Muscle layer of colon (tissue), 2 donors: ENCODE measurements at regions not wholly inside any gene's neighbourhood (a gene's known extent, or its start where the extent isn't known, plus 50 kb on each side); places are given as distances from the start of the nearest gene placed in this dataset.

Source experiments
- H3K27ac ChIP-seq: one replicate; pipeline ENCODE4 v1.7.0; 2013; ENCODE audit warnings: low read depth, mild to moderate bottlenecking, low read length, moderate library complexity
- H3K27me3 ChIP-seq, 2 donors: one replicate each; pipeline ENCODE4 v1.7.0; 2013; ENCODE audit warnings: low read length in 2 of 2, mild to moderate bottlenecking in 2 of 2; ENCODE audit not compliant: insufficient read depth in 2 of 2, control insufficient read depth in 1 of 2
- H3K36me3 ChIP-seq: one replicate; pipeline ENCODE4 v1.7.0; 2013; ENCODE audit warnings: mild to moderate bottlenecking, low read length; ENCODE audit not compliant: insufficient read depth
- H3K4me1 ChIP-seq: one replicate; pipeline ENCODE4 v1.7.0; 2013; ENCODE audit warnings: mild to moderate bottlenecking, low read length; ENCODE audit not compliant: insufficient read depth
- H3K4me3 ChIP-seq, 2 donors: one replicate each; pipeline ENCODE4 v1.7.0; 2013; ENCODE audit warnings: low read length in 2 of 2, low read depth in 1 of 2, mild to moderate bottlenecking in 1 of 2, moderate library complexity in 1 of 2
- H3K9ac ChIP-seq: one replicate; pipeline ENCODE4 v1.7.0; 2013; ENCODE audit warnings: low read length
- H3K9me3 ChIP-seq: one replicate; pipeline ENCODE4 v1.7.0; 2013; ENCODE audit warnings: mild to moderate bottlenecking, low read length
- donor health status: abdominal sarcoma.
- donor health status: Adenocarcinoma of cecum.

GRCh38 chr5:174340226-174340625 is 294.7 kb downstream of the NSG2 start:
- Histone ChIP-seq H3K9me3 (no peaks in the 10 kb centered on the region), H3K27me3 (peaks cover 0 to 10% of the 10 kb centered on the region in 2 donors), H3K36me3 (no peaks in the 10 kb centered on the region), H3K9ac (no peak overlapping the region), H3K4me1 (no peaks in the 10 kb centered on the region), H3K4me3 (no peak overlapping the region), H3K27ac (no peak overlapping the region)

GRCh38 chr5:174342696-174343095 is 297.2 kb downstream of the NSG2 start:
- Histone ChIP-seq H3K27me3 (no peaks in the 10 kb centered on the region), H3K9me3 (no peaks in the 10 kb centered on the region), H3K4me1 (no peaks in the 10 kb centered on the region), H3K36me3 (no peaks in the 10 kb centered on the region), H3K4me3 (no peak overlapping the region), H3K27ac (no peak overlapping the region), H3K9ac (no peak overlapping the region)

DNA sequence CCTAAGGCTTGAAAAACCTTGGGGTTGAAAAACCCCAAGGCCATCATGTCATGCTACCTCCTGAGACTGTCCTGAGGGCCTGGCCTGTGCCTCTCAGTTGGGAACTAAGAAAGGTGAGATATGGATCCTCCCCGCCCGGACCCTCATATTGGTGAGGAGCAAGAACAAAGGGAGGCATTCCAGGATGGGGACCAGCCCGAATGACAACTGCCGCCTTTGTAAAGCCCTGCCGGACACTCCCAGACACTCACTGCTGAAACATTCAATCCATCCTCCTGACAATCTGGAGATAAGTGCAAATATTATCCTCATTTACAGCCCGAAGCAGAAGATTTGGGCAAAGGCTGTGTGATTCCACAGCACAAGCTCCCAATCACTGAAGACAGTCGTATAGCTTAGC is 298.3 kb downstream of the NSG2 start:
- H3K27ac ChIP-seq = no peak overlapping the region
- H3K36me3 ChIP-seq = no peaks in the 10 kb centered on the region
- H3K4me3 ChIP-seq = no peak overlapping the region
- H3K27me3 ChIP-seq = no peaks in the 10 kb centered on the region
- no peaks in the 10 kb centered on the region for H3K9me3 ChIP-seq
- H3K4me1 ChIP-seq = no peaks in the 10 kb centered on the region
- H3K9ac ChIP-seq = no peak overlapping the region

- H3K27me3 ChIP-seq = no peaks in the 10 kb centered on the region
- no peak overlapping the region for H3K27ac ChIP-seq
- H3K9me3 ChIP-seq = no peaks in the 10 kb centered on the region
- H3K4me1 ChIP-seq = no peaks in the 10 kb centered on the region
- H3K9ac ChIP-seq = no peak overlapping the region
- no peak overlapping the region for H3K4me3 ChIP-seq
- no peaks in the 10 kb centered on the region for H3K36me3 ChIP-seq
These were observed 298.8 kb downstream of the NSG2 start for GRCh38 chr5:174344335-174344734.

DNA sequence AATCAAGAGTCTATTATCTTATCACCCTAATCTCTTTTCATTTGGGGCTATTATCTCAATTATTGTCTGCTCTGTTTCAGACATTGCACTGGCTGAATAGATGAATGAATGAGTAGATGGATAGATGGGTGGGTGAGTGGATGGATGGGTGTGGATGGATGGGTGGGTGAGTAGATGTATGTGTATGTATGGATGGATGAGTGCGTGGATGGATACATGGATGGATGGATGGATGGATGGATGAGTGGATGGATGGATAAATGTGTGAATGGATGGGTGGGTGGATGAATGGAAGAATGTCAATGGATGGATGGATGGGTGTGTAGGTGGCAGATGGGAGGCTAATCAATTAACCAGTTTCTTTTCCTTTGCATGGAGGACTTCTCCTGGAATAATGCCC is 301.7 kb downstream of the NSG2 start:
- no peak overlapping the region for H3K4me3 ChIP-seq
- H3K9me3 ChIP-seq = no peaks in the 10 kb centered on the region
- H3K27ac ChIP-seq = no peak overlapping the region
- H3K4me1 ChIP-seq = no peaks in the 10 kb centered on the region
- H3K9ac ChIP-seq = no peak overlapping the region
- H3K27me3 ChIP-seq = no peaks in the 10 kb centered on the region
- no peaks in the 10 kb centered on the region for H3K36me3 ChIP-seq

- Histone ChIP-seq H3K4me1 (no peaks in the 10 kb centered on the region), H3K9me3 (no peaks in the 10 kb centered on the region), H3K4me3 (no peak overlapping the region), H3K9ac (no peak overlapping the region), H3K27me3 (no peaks in the 10 kb centered on the region), H3K36me3 (no peaks in the 10 kb centered on the region), H3K27ac (no peak overlapping the region)
These were observed 302.9 kb downstream of the NSG2 start for GRCh38 chr5:174348311-174348981.

- no peaks in the 10 kb centered on the region for H3K36me3 ChIP-seq
- no peak overlapping the region for H3K4me3 ChIP-seq
- H3K9me3 ChIP-seq = no peaks in the 10 kb centered on the region
- H3K4me1 ChIP-seq = no peaks in the 10 kb centered on the region
- H3K27me3 ChIP-seq = no peaks in the 10 kb centered on the region
- no peak overlapping the region for H3K27ac ChIP-seq
- H3K9ac ChIP-seq = no peak overlapping the region
These were observed 307.2 kb downstream of the NSG2 start for GRCh38 chr5:174352681-174353080.

- H3K27me3 ChIP-seq = no peaks in the 10 kb centered on the region
- H3K9ac ChIP-seq = no peak overlapping the region
- H3K36me3 ChIP-seq = no peaks in the 10 kb centered on the region
- no peak overlapping the region for H3K27ac ChIP-seq
- H3K9me3 ChIP-seq = no peaks in the 10 kb centered on the region
- no peaks in the 10 kb centered on the region for H3K4me1 ChIP-seq
- H3K4me3 ChIP-seq = no peak overlapping the region
These were observed 309.1 kb downstream of the NSG2 start for GRCh38 chr5:174354571-174354970.

- H3K4me1 ChIP-seq = no peaks in the 10 kb centered on the region
- H3K9me3 ChIP-seq = no peaks in the 10 kb centered on the region
- H3K9ac ChIP-seq = no peak overlapping the region
- no peak overlapping the region for H3K27ac ChIP-seq
- no peaks in the 10 kb centered on the region for H3K36me3 ChIP-seq
- H3K27me3 ChIP-seq = no peaks in the 10 kb centered on the region
- no peak overlapping the region for H3K4me3 ChIP-seq
These were observed 309.7 kb downstream of the NSG2 start for GRCh38 chr5:174355208-174355612.

GRCh38 chr5:174355995-174356394 is 310.5 kb downstream of the NSG2 start:
- Histone ChIP-seq H3K36me3 (no peaks in the 10 kb centered on the region), H3K9ac (no peak overlapping the region), H3K9me3 (no peaks in the 10 kb centered on the region), H3K4me3 (no peak overlapping the region), H3K27ac (no peak overlapping the region), H3K4me1 (no peaks in the 10 kb centered on the region), H3K27me3 (no peaks in the 10 kb centered on the region)

- no peaks in the 10 kb centered on the region for H3K4me1 ChIP-seq
- no peaks in the 10 kb centered on the region for H3K36me3 ChIP-seq
- H3K27me3 ChIP-seq = no peaks in the 10 kb centered on the region
- H3K9ac ChIP-seq = no peak overlapping the region
- H3K27ac ChIP-seq = no peak overlapping the region
- no peak overlapping the region for H3K4me3 ChIP-seq
- no peaks in the 10 kb centered on the region for H3K9me3 ChIP-seq
These were observed 311.0 kb downstream of the NSG2 start for GRCh38 chr5:174356536-174356935.

DNA sequence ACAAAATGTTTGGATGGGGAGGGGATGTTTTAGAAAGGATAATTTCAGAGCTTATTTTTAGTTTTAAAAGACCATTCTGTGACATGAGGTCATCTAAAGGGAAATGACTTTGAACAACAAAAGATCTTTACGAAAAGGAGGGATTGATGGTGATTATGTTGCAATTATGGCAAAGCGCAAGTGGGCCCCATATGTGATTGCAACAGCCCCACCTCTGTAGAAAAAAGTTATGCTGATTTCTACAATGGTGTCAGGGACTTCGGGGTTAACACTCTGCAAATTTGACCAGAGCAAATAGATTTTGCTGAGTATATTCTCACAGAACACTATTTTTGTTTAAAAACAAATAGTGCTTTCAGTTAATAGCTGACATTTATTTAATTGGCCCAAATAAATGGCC is 312.8 kb downstream of the NSG2 start:
- Histone ChIP-seq H3K9ac (no peak overlapping the region), H3K36me3 (no peaks in the 10 kb centered on the region), H3K4me1 (no peaks in the 10 kb centered on the region), H3K4me3 (no peak overlapping the region), H3K9me3 (no peaks in the 10 kb centered on the region), H3K27me3 (no peaks in the 10 kb centered on the region), H3K27ac (no peak overlapping the region)
